GM12874 (cell line): ENCODE measurements at regions not wholly inside any gene's neighbourhood (a gene's known extent, or its start where the extent isn't known, plus 50 kb on each side); places are given as distances from the start of the nearest gene placed in this dataset.

Experiments
- CTCF ChIP-seq: IDR thresholded peaks from 2 replicates; pipeline ENCODE4 v1.5.1; 2011; ENCODE audit warnings: low read depth, mild to moderate bottlenecking, control low read depth, low read length, moderate library complexity; ENCODE audit not compliant: insufficient read depth

GRCh38 chr3:72214066-72214951, 429.4 kb upstream of the PROK2 start:
- no peak for TF ChIP-seq CTCF

- TF ChIP-seq CTCF = no peak
Measured at GRCh38 chr3:72213296-72214065, 428.5 kb upstream of the PROK2 start.

- no peak for TF ChIP-seq CTCF
Measured at GRCh38 chr3:72212396-72212795, 427.4 kb upstream of the PROK2 start.

- no peak for TF ChIP-seq CTCF
Measured at GRCh38 chr3:72210261-72210660, 425.3 kb upstream of the PROK2 start.

GRCh38 chr3:72205297-72205826, 420.4 kb upstream of the PROK2 start:
- TF ChIP-seq CTCF = no peak

GRCh38 chr3:72204452-72204851, 419.5 kb upstream of the PROK2 start:
- no peak for TF ChIP-seq CTCF

- no peak for TF ChIP-seq CTCF
Measured at GRCh38 chr3:72203613-72204349, 418.8 kb upstream of the PROK2 start.
